ENCODE measurements at regions not wholly inside any gene's neighbourhood (a gene's known extent, or its start where the extent isn't known, plus 50 kb on each side); places are given as distances from the start of the nearest gene placed in this dataset.

- TF ChIP-seq EZH2phosphoT487 (IDR thresholded peaks at IDR 0.05; ENCODE audit: low read depth, severe bottlenecking, unreplicated experiment) = no peak
- TF ChIP-seq, protein P1, sequence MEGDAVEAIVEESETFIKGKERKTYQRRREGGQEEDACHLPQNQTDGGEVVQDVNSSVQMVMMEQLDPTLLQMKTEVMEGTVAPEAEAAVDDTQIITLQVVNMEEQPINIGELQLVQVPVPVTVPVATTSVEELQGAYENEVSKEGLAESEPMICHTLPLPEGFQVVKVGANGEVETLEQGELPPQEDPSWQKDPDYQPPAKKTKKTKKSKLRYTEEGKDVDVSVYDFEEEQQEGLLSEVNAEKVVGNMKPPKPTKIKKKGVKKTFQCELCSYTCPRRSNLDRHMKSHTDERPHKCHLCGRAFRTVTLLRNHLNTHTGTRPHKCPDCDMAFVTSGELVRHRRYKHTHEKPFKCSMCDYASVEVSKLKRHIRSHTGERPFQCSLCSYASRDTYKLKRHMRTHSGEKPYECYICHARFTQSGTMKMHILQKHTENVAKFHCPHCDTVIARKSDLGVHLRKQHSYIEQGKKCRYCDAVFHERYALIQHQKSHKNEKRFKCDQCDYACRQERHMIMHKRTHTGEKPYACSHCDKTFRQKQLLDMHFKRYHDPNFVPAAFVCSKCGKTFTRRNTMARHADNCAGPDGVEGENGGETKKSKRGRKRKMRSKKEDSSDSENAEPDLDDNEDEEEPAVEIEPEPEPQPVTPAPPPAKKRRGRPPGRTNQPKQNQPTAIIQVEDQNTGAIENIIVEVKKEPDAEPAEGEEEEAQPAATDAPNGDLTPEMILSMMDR (IDR thresholded peaks at IDR 0.05; ENCODE audit: poor library complexity) = no peak
Measured at GRCh38 chr5:74988273-74988983, 63.9 kb downstream of the GCNT4 start.
